Upper lobe of left lung (tissue), 4 donors: ENCODE measurements at regions not wholly inside any gene's neighbourhood (a gene's known extent, or its start where the extent isn't known, plus 50 kb on each side); places are given as distances from the start of the nearest gene placed in this dataset.

ENCODE experiments used
- POLR2A ChIP-seq, 4 donors: fragments of 450-650 bp; IDR thresholded peaks; one replicate each; pipeline ENCODE4 v1.5.1; 2016 to 2017; ENCODE audit warnings: antibody characterized with exemption in 4 of 4, mild to moderate bottlenecking in 2 of 4
- POLR2AphosphoS5 ChIP-seq, 2 donors: sonication (generic); formaldehyde crosslinking; IDR thresholded peaks; one replicate each; pipeline ENCODE4 v1.5.1; 2017; ENCODE audit warnings: antibody characterized with exemption in 2 of 2

GRCh38 chr10:62993121-62993520 lies 140.0 kb upstream of the NRBF2 start:
- no peak for TF ChIP-seq POLR2A (IDR thresholded peaks at IDR 0.05)
- no peak for TF ChIP-seq POLR2AphosphoS5 (IDR thresholded peaks at IDR 0.05)
